ENCODE measurements at regions not wholly inside any gene's neighbourhood (a gene's known extent, or its start where the extent isn't known, plus 50 kb on each side); places are given as distances from the start of the nearest gene placed in this dataset.

- peaks cover 0 to 6% of the 10 kb centered on the region in 2 donors for H3K9me3 Mint-ChIP-seq
- H3K4me3 Mint-ChIP-seq, result no peak overlapping the region
- H3K4me1 Mint-ChIP-seq (ENCODE audit: low read depth in 2 of 2), result no peaks in the 10 kb centered on the region
- no peak for ATAC-seq (replicated peaks)
- no peaks in the 10 kb centered on the region for H3K36me3 Mint-ChIP-seq (ENCODE audit: insufficient read depth)
- H3K27me3 Mint-ChIP-seq, result no peaks in the 10 kb centered on the region
- no peak for DNase-seq
- no peak overlapping the region for H3K27ac Mint-ChIP-seq
These were observed 384.6 kb downstream of the BRINP1 start for GRCh38 chr9:118984607-118985006.

- no peak overlapping the region for H3K4me3 Mint-ChIP-seq
- ATAC-seq (replicated peaks), result no peak
- DNase-seq, result no peak
- H3K4me1 Mint-ChIP-seq (ENCODE audit: low read depth in 2 of 2), result no peaks in the 10 kb centered on the region
- H3K27ac Mint-ChIP-seq, result no peak overlapping the region
- peaks cover 7 to 9% of the 10 kb centered on the region in 2 donors for H3K9me3 Mint-ChIP-seq
- H3K36me3 Mint-ChIP-seq (ENCODE audit: insufficient read depth), result no peaks in the 10 kb centered on the region
- no peaks in the 10 kb centered on the region for H3K27me3 Mint-ChIP-seq
These were observed 383.4 kb downstream of the BRINP1 start for GRCh38 chr9:118985851-118986250.

GRCh38 chr9:118987167-118987566 is 382.1 kb downstream of the BRINP1 start:
- H3K27ac Mint-ChIP-seq, result no peak overlapping the region
- H3K27me3 Mint-ChIP-seq, result no peaks in the 10 kb centered on the region
- ATAC-seq (replicated peaks) (no peak), DNase-seq (no peak)
- H3K9me3 Mint-ChIP-seq, result peaks cover 8 to 9% of the 10 kb centered on the region in 2 donors
- H3K4me1 Mint-ChIP-seq (ENCODE audit: low read depth in 2 of 2), result no peaks in the 10 kb centered on the region
- H3K36me3 Mint-ChIP-seq (ENCODE audit: insufficient read depth), result no peaks in the 10 kb centered on the region
- no peak overlapping the region for H3K4me3 Mint-ChIP-seq

GRCh38 chr9:118990949-118991348 is 378.3 kb downstream of the BRINP1 start:
- Mint-ChIP-seq H3K27me3 (no peaks in the 10 kb centered on the region), H3K36me3 (ENCODE audit: insufficient read depth) (no peaks in the 10 kb centered on the region), H3K4me1 (ENCODE audit: low read depth in 2 of 2) (no peaks in the 10 kb centered on the region), H3K9me3 (peaks cover 8 to 9% of the 10 kb centered on the region in 2 donors), H3K27ac (no peak overlapping the region), H3K4me3 (no peak overlapping the region)
- DNase-seq (no peak), ATAC-seq (replicated peaks) (no peak)

GRCh38 chr9:118991366-118992285 is 377.6 kb downstream of the BRINP1 start:
- ATAC-seq (replicated peaks) (no peak), DNase-seq (no peak)
- Mint-ChIP-seq H3K27ac (no peak overlapping the region), H3K9me3 (peaks cover 8% of the 10 kb centered on the region in 2 donors), H3K36me3 (ENCODE audit: insufficient read depth) (no peaks in the 10 kb centered on the region), H3K4me3 (no peak overlapping the region), H3K4me1 (ENCODE audit: low read depth in 2 of 2) (no peaks in the 10 kb centered on the region), H3K27me3 (no peaks in the 10 kb centered on the region)

GRCh38 chr9:118992813-118993794 is 376.1 kb downstream of the BRINP1 start:
- Mint-ChIP-seq H3K9me3 (peaks cover 9 to 14% of the 10 kb centered on the region in 2 donors), H3K27me3 (no peaks in the 10 kb centered on the region), H3K4me3 (no peak overlapping the region), H3K4me1 (ENCODE audit: low read depth in 2 of 2) (no peaks in the 10 kb centered on the region), H3K27ac (no peak overlapping the region), H3K36me3 (ENCODE audit: insufficient read depth) (no peaks in the 10 kb centered on the region)
- ATAC-seq (replicated peaks) (no peak), DNase-seq (no peak)

- no peak for DNase-seq
- Mint-ChIP-seq H3K9me3 (peaks cover 9 to 14% of the 10 kb centered on the region in 2 donors), H3K36me3 (ENCODE audit: insufficient read depth) (no peaks in the 10 kb centered on the region)
These were observed 375.3 kb downstream of the BRINP1 start for GRCh38 chr9:118993965-118994364.

GRCh38 chr9:119002491-119002890 is 366.7 kb downstream of the BRINP1 start:
- peaks cover 0 to 6% of the 10 kb centered on the region in 2 donors for H3K9me3 Mint-ChIP-seq
- H3K27ac Mint-ChIP-seq, result no peak overlapping the region
- H3K36me3 Mint-ChIP-seq (ENCODE audit: insufficient read depth), result peaks cover 4% of the 10 kb centered on the region
- no peak for ATAC-seq (replicated peaks)
- H3K27me3 Mint-ChIP-seq, result no peaks in the 10 kb centered on the region
- no peaks in the 10 kb centered on the region for H3K4me1 Mint-ChIP-seq (ENCODE audit: low read depth in 2 of 2)
- no peak for DNase-seq
- H3K4me3 Mint-ChIP-seq, result no peak overlapping the region

More at GRCh38 chr9:118993965-118994364, 375.3 kb downstream of the BRINP1 start:
- ATAC-seq (replicated peaks), result no peak
- H3K4me3 Mint-ChIP-seq, result no peak overlapping the region
- no peaks in the 10 kb centered on the region for H3K27me3 Mint-ChIP-seq
- no peaks in the 10 kb centered on the region for H3K4me1 Mint-ChIP-seq (ENCODE audit: low read depth in 2 of 2)
- H3K27ac Mint-ChIP-seq, result no peak overlapping the region

- H3K27ac Mint-ChIP-seq, result no peak overlapping the region
- peaks cover 4% of the 10 kb centered on the region for H3K36me3 Mint-ChIP-seq (ENCODE audit: insufficient read depth)
- no peak for ATAC-seq (replicated peaks)
- no peaks in the 10 kb centered on the region for H3K4me1 Mint-ChIP-seq (ENCODE audit: low read depth in 2 of 2)
- H3K9me3 Mint-ChIP-seq, result peaks cover 0 to 13% of the 10 kb centered on the region in 2 donors
- DNase-seq, result no peak
- H3K27me3 Mint-ChIP-seq, result no peaks in the 10 kb centered on the region
- no peak overlapping the region for H3K4me3 Mint-ChIP-seq
These were observed 366.0 kb downstream of the BRINP1 start for GRCh38 chr9:119003201-119003611.

GRCh38 chr9:119003882-119004617 is 365.2 kb downstream of the BRINP1 start:
- Mint-ChIP-seq H3K4me1 (ENCODE audit: low read depth in 2 of 2) (no peaks in the 10 kb centered on the region), H3K4me3 (no peak overlapping the region), H3K36me3 (ENCODE audit: insufficient read depth) (peaks cover 4% of the 10 kb centered on the region), H3K27ac (no peak overlapping the region), H3K27me3 (no peaks in the 10 kb centered on the region), H3K9me3 (peaks cover 4 to 18% of the 10 kb centered on the region in 2 donors)
- no peak for DNase-seq
- ATAC-seq (replicated peaks), result no peak

GRCh38 chr9:119004618-119004990 is 364.6 kb downstream of the BRINP1 start:
- Mint-ChIP-seq H3K27ac (no peak overlapping the region), H3K4me1 (ENCODE audit: low read depth in 2 of 2) (no peaks in the 10 kb centered on the region), H3K36me3 (ENCODE audit: insufficient read depth) (peaks cover 4% of the 10 kb centered on the region), H3K4me3 (no peak overlapping the region), H3K27me3 (no peaks in the 10 kb centered on the region), H3K9me3 (peaks cover 4 to 18% of the 10 kb centered on the region in 2 donors)
- DNase-seq, result no peak
- ATAC-seq (replicated peaks), result no peak

GRCh38 chr9:119005162-119005561 is 364.1 kb downstream of the BRINP1 start:
- no peak for ATAC-seq (replicated peaks)
- DNase-seq, result no peak
- peaks cover 4 to 18% of the 10 kb centered on the region in 2 donors for H3K9me3 Mint-ChIP-seq
- no peaks in the 10 kb centered on the region for H3K27me3 Mint-ChIP-seq
- H3K4me1 Mint-ChIP-seq (ENCODE audit: low read depth in 2 of 2), result no peaks in the 10 kb centered on the region
- peaks cover 4% of the 10 kb centered on the region for H3K36me3 Mint-ChIP-seq (ENCODE audit: insufficient read depth)
- no peak overlapping the region for H3K27ac Mint-ChIP-seq
- H3K4me3 Mint-ChIP-seq, result no peak overlapping the region

GRCh38 chr9:119009249-119009648 is 360.0 kb downstream of the BRINP1 start:
- no peak for DNase-seq
- H3K36me3 Mint-ChIP-seq (ENCODE audit: insufficient read depth), result no peaks in the 10 kb centered on the region
- ATAC-seq (replicated peaks), result no peak
- peaks cover 4 to 18% of the 10 kb centered on the region in 2 donors for H3K9me3 Mint-ChIP-seq
- H3K27me3 Mint-ChIP-seq, result no peaks in the 10 kb centered on the region
- no peak overlapping the region for H3K27ac Mint-ChIP-seq
- no peak overlapping the region for H3K4me3 Mint-ChIP-seq
- no peaks in the 10 kb centered on the region for H3K4me1 Mint-ChIP-seq (ENCODE audit: low read depth in 2 of 2)

All from effector memory CD8-positive, alpha-beta T cell (primary cell).